ENCODE measurements at regions not wholly inside any gene's neighbourhood (a gene's known extent, or its start where the extent isn't known, plus 50 kb on each side); places are given as distances from the start of the nearest gene placed in this dataset.

DNA sequence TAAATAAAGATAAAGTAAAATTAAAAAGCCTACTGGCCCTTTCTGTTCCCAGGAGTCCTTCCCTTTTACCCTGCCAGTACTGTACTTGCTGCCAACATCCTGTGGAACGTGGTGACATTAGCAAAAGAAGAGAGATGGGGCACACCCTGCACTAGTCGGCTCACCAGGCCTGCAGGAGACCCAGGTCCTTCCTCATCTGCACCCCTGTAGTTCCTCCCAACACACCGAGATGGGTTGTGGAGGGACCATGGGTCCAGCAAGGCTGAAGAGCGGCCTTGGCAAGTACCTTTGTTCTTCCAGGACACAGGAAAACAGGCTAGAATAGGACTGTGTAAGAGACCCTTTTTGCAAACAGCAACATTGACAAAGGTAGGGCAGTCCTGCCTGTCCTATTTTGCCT lies 98.7 kb upstream of the TMPRSS2 start:
- no peak for DNase-seq

DNA sequence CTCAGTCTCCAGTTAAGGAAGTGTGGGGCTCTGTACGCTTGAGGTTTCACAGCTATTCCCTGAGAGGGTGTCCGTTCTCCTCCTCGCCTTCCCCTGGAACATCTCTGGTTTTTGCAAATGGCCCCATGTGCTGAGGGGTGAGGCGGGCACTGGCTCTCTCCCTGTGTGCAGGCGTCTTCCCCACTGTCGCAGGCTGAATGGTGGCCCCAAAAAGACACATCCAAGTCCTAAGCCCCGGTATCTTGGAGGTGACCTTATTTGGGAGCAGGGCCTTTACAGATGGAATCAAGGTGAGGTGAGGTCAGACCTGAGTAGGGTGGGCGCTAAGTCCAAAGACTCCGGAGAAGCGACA lies 98.0 kb upstream of the TMPRSS2 start:
- no peak for DNase-seq

DNA sequence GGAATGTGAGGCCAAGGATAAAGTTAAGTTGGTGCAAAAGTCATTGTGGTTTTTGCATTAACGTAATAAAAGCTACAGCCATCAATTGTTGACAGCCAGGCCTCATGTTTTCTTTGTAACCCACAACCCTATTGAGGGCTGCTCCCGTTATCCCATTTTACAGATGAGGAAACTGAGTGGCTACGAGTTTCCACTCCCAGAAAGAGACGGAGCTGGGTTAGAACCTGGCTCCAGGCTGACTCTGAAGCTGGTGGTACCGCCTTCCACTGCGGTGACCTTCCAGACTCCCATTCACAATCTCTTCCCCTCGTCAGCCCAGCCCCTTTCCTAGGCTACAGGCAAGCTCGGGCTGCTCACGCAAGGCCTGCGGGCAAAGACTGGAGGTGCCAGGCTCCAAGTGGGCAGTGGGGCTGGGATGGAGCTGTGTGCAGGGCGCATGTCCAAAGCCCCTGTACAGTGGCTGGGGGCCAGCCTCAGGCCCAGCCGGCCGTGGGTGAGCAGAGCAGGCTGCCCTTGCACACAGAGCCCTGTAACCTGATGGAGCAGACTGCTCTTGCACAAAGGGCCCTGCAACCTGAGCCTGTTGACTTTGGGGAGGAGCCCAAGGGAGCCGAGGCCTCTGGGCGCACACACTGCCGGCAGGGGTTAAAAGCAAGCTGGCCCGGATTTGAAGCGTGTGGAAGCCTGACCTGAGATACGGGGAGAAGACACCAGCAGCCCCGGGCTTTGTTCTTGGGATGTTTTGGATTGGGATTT lies 97.4 kb upstream of the TMPRSS2 start:
- peak; percentile 51 for DNase-seq

DNA sequence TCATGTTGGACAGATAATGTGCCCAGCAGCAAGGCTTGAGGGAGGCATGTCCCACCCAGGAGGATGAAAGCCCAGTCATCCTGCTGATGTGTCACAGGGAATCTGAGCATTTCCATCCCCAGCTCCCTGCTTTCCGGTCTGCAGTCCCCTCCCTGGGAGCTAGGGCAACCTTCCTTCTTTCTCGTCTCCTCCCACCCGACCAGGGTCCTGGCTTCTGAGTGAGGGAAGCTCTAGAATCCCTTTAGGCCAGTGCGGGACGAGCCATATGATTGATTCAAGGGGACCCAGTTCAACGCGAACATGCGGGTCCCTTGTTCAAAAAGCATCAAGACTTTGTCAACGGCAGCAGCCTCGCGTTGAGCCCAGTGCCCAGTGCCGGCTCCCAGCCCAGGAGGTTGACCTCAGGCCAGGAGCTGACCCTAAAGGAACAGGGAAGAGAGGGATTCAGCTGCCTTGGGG lies 96.7 kb upstream of the TMPRSS2 start:
- DNase-seq, result no peak

DNA sequence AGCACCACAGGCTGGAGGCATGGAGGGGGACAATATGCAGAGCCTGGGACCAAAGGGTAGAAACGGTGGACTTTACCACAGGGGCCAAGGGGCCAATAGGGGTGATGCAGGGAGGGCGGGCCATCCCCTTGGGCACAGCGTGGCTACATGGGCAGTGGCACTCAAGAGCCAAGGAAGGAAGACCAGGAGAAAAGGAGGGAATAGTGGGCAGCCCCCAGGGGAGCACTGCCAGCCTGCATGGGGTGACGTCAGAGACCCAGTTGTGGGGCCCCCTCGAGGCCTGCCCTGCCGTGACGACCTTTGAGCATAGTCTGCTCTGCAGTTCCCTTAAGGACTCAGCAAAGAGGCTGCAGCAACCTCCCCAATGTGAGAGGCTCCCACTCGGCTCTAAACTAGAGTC lies 95.5 kb upstream of the TMPRSS2 start:
- DNase-seq, result no peak

DNA sequence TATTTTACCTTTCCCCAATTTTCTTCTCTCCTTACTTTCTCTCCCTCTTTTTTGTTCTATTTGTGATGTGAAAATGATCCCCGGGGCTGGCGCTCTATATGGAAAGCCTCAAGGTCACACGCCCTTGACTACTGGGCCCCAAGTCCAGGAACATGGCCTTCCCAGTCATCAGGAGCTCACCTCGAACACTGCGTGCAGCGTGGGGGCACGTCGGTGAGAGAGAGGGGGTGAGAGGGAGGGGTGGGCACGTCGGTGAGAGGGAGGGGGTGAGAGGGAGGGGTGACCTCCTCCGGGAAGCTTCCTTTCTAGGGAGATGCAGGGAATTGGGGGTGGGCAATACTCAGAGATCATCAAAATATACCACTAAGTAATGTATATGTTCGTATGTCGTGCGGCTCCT lies 94.6 kb upstream of the TMPRSS2 start:
- DNase-seq, result no peak

DNA sequence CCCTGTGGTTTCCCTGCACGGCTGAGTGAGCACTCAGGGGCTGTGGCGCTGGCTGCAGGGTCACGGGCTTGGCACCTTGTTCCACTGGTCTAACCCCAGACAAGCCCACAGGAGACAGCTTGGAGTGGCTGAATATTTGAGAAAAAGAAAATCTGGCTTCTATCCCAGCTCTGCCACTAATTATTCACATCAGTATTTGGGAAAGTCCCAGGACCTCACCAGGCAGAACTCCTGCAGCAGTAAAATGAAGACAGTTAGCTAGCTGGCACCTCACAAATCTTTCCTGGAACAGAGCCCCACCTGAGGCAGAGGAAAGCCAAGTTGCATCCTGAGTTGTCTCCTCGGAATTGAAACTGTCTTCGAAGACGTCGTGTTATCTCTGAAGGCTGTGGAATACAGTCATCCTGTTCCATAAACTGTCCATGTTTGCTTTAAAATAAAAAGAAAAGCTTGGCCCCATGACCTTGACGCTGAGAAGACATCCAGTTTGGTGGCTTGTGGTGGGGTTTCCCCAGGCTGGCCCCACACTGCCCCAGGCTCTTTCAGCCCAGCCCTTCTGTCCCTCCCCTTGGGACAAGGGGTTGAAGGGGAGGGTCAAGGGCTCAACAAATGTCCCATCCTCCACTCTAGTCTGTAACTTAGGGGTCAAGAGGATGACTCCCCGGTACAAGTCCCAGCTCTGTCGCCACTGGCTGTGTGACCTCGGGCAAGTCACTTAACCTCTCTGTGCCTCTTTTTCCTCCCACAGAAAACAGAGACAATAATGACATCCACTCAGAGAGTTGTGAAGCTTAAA lies 93.8 kb upstream of the TMPRSS2 start:
- DNase-seq, result no peak

DNA sequence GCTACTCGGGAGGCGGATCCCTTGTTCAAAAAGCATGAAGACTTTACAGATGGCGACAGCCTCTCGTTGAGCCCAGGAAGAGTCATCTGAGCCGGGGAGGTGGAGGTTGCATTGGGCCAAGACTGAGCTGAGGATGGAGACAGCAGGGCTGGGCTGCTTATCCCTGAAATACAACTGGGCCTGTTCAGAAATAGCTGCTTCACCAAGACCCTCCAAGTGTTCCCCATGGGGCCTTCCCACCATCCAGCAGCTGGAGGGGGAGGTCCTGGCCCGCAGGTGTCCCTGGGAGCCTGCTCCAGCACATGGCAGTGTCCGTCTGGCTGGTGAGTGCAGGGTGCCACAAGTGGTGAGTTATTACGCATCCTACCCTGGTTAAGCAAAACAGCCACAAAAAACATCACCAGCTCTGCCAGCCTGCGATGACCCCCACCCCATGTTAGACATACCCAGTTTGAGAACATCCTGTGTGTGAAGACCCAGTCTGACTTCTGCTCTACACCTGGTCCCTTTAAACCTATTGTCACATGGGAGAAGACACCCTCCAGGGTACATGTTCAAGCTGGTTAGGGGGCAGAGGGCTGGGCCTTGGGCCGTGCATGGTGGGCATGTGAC lies 93.1 kb upstream of the TMPRSS2 start:
- no peak for DNase-seq

DNA sequence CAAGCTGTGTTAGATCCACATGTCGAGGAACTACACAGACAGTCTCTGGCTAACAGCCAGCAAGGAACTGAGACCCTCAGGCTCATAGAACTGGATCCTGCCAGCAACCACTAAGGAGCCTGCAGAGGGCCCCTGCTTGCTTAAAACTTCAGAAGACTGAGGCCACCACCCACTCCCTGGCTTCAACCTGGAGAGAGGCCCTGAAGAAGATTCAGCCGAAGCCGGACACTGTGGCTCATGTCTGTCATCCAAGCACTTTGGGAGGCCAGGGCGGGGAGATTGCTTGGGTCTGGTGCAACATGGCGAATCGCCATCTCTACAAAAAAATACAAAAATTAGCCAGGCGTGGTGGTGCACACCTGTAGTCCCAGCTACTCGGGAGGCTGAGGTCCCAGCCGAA lies 92.6 kb upstream of the TMPRSS2 start:
- no peak for DNase-seq

DNA sequence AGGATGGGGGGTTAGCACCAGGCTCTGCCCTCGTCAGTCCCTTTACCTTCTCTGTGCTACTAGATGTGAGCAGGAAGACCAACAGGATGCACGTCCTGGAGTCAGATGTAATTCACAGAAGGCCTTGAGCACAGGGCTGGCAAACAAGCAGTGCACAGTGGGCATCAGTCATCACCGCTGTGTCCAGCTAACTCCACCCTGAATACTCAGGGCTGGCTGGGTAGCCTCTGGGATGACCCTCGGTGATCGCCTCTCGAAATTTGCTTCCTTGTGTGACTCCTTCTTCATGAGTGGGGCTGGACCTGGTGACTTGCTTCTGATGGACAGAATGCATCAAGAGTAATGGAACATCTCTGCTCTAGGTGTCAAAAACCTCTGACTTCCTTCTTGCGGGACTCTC lies 92.2 kb upstream of the TMPRSS2 start:
- DNase-seq, result no peak

DNA sequence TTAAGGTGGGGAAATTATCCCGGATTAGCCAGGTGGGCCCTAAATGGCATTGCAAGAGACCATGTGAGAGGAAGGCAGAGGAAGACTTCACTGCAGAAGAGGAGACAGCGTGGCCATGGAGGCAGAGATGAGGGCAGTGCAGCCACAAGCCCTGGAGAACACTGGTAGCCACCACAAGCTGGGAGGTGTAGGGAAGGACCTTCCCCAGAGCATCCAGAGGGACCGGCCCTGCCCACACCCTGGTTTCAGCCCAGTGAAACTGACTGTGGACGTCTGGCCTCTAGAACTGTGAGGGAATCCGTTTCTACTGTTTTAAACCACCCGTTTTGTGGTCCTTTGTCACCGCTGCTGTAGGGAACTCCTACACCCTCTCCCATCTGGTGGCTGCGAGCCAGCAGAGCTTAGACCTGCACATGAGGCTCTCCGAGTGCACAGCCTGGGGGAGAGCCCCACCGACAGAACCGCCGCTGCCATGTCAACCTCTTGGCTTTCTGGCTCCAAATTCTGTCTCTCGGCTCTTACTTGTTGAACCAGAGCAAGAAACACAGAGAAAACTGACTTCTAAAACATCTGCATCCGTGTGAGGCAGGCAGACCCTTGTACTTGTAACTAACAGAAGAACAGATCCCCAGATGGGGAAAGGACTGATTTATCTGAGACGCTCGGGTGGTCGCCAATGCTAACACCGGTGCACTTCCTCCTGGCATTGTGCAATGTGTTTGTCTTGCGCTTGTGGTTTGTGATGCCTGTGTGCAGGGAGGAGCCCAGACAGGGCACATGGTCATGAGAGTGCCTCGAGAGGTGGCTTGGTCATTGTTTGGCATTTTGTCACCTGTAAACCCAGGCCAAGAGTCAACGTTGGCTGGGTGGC lies 90.8 kb upstream of the TMPRSS2 start:
- DNase-seq, result peak; percentile 70

DNA sequence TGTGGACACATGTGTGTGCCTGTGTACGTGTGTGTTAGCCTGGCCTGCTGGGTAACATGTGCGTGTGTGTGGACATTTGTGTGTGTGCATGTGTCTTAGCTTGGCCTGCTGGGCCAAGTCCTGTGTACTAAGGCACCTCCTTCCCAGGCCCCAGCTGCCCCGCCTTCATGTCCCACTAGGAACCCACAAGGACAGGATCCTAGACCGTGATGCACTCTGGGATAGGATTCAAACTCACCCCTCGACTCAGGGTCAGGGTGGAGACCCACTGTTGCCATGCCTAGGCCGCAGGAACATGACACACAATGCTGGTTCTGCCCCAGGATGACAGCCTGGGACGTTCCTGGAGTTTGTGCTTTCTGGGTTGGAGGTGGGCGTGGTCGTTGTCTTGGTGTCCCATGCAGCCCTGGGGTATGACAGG lies 89.9 kb upstream of the TMPRSS2 start:
- no peak for DNase-seq

DNA sequence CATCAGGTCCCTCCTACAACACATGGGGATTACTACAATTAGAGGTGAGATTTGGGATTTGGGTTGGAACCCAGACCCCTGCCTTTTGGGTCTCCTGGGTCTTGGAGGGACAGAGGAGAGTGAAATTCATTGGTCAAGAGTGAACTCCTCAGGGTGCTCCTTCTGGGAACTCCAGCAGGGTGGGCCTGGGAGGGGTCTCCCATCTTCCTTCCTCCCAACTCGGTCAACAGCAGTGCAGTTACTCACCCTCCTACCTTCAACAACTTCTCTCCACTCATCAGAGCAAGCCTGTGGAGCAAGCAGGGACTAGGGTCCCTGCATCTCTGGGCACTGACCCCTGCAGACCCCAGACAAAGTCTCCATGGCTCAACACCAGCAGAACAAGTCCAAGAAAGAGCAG lies 89.3 kb upstream of the TMPRSS2 start:
- no peak for DNase-seq

DNA sequence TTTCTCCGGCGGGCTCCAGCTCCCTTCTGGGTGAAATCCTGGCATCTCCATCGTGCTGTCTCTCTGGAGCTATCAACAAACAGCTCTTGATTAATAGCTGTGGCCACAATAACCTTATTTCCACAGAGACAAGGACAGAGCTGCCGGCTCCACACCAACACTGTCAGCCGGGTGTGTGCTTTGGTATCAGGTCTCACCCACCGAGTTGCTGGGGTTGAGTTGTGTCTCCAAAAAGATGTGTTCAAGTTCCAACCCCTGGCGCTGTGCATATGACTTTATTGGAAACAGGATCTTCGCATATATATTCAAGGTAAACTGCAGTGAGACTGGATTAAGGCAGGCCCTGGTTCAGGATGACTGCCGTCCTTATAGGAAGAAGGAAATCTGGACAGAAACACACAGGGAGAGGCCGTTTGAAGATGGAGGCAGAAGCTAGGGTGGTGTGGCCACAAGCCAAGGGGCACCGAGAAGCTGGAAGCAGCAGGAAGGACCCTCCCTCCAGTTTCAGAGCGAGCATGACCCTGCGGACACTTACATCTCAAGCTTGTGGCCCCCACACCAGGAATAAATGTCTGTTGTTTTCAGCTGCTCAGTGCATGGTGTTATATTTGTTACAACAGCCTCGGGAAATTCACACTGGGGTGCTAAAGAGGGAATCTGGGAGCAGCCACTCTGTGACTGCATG lies 88.4 kb upstream of the TMPRSS2 start:
- DNase-seq, result no peak

DNA sequence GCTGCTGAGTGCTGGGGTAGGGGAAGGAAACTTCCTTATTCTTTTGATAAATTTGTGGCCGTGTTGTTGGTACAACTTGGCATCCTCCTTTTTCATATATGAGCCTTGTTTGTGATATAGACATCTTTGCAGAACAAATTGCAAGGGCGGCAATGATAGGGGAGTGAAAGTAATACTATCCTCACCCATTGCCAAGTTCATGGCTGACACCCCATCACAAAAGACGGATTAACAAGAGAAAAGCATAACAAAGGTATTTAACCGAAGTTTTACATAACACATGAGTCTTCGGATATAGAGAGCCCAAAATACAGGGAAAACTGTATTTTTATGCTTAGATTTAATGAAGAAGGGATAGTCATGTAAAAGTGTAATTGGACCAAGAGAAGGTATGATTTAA lies 86.3 kb upstream of the TMPRSS2 start:
- no peak for DNase-seq

DNA sequence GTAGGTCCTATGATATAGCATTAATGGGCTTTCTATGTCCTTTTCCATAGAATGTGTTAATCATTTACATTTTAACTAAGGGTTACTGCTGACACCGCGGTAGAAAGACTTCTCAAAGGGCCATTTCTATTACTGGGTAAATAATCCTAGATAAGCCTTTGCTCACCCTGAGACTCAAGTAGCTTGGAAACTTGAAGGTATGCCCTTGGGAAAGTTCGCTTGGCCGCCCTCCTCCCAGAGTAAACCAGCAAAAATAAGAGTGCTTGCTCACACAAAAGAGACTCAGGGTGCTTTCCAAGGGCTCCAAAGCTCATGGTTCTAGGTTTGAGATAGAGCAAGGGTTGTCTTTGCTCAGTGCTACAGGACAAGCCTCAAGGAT lies 85.8 kb upstream of the TMPRSS2 start:
- no peak for DNase-seq

DNA sequence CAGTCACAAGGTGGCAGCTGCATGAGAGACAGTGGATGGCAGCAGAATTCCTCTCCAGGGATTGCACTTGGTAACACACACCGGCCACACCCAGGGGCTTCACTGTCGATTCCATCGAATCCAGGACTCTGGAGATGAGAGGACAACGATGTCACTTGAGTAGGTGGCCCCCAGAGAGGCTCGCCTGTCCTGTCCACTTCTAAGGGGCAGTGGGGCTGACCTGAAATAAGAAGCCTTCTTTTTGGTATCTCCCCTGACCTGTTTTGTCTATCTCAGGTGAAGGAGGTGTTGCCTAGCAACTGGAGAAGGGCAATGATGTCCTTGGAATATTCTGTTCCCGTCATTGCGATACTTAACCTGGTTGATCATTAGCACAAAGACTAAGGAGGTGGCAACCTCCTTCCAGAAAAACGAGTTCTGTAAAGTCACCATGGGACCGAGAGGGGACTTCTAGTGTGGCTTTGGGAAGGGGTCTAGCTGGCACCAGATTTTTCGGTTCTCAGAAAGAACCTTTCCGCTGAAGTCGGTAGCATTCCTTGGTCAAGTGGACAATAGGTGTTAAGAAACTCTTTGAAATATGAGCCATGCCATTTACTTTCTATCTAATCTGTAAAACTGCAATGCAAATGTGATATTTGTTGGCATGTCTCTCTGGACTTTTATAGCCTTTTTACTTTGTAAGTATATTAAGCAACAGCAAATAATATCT lies 85.2 kb upstream of the TMPRSS2 start:
- DNase-seq, result no peak

DNA sequence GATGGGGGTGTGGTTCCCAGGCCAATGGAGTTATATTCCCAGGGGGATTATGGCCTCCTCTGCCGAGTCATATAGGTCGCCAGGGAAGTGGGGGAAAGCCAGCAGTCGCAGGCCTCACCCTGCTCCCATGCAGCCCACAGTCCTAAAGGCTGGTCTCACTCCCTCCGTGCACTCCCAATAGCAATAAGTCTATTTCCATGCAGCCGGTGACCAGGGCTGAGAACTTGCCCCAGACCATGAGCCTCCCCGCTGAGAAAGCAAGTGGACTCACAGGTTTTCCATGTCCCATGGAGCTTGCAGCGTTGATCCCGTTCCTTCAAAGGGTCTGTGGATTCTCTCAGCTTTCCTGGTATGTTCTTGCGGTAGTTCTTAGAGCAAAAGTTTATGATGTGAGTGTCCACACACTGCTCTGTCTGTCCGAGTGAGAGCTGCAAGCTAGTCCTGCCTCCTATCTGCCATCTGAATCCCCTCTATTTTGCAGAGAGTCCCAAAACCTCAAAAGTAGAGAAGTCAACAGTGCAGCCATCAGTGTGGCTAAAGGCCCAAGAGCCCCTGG lies 81.7 kb upstream of the TMPRSS2 start:
- DNase-seq, result no peak

DNA sequence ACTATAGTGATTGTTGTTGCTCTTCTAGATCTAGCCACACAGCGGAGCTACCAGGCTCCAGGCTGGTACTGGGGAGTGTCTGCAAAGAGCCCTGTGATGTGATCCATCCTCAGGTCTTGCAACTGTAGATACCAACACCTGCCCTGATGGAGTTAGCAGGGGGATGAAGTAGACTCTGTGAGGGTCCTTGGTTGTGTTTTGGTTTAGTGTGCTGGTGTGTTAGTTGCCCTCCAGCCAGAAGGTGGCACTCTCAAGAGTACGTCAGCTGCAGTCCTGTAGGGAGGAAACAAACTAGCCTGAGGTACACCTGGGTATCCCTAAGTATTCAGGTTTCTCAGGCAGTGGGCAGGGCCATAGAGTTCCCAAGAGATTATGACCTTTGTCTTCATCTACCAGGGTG lies 81.2 kb upstream of the TMPRSS2 start:
- no peak for DNase-seq

DNA sequence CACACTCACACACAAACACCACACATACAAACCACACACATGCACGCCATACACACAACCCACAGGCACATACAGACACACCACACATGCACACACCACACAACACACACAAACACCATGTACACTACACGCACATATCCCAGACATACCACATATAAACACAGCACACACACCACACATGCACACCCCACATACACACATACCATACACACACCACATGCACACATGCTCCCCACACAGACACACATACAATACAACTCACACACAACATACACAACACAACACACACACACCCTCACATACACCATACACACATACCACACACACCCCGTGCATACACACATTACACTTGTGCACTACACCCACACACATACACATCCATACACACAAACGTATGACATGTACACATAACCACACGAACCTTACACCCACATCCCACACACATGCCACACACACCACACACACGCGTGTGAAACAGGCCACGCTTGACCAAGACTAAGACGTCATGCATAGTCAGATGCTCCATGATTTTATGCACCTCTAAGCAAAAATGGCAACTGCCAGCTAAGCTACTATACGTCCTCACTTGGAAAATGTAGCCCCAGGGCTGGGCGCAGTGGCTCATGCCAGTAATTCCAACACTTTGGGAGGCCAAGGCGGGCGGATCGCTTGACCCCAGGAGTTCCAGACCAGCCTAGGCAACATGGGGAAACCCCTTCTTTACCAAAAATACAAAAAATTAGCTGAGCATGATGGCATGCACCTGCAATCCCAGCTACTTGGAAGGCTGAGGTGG lies 77.4 kb upstream of the TMPRSS2 start:
- no peak for DNase-seq
